HG02943 (cell line): ENCODE measurements at regions not wholly inside any gene's neighbourhood (a gene's known extent, or its start where the extent isn't known, plus 50 kb on each side); places are given as distances from the start of the nearest gene placed in this dataset.

Experiments
- ATAC-seq: cut with Tn5 transposase; IDR thresholded peaks from one replicate; pipeline ENCODE4 v1.9.1; 2021; ENCODE audit warnings: mild to moderate bottlenecking, low read depth, moderate library complexity; ENCODE audit not compliant: unreplicated experiment

DNA sequence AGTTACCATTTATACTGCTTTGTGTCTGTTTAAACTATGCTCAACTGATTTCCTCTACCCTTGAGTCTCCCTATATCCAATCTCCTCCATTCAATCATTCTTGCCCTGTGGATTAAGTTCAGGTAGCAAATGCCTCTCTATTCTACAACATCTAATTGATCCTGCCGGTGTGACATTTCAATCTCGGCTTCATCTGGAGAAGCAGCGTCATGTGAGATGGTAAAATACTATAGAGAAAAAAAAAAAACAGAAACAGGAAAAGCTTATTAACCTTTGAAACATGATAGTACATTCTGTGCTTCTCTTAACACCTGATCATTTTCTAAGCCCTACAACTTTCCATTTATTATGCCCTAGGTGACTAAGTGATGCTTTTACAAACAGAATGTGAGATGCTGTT is 89.4 kb downstream of the KCTD12 start:
- no peak for ATAC-seq

DNA sequence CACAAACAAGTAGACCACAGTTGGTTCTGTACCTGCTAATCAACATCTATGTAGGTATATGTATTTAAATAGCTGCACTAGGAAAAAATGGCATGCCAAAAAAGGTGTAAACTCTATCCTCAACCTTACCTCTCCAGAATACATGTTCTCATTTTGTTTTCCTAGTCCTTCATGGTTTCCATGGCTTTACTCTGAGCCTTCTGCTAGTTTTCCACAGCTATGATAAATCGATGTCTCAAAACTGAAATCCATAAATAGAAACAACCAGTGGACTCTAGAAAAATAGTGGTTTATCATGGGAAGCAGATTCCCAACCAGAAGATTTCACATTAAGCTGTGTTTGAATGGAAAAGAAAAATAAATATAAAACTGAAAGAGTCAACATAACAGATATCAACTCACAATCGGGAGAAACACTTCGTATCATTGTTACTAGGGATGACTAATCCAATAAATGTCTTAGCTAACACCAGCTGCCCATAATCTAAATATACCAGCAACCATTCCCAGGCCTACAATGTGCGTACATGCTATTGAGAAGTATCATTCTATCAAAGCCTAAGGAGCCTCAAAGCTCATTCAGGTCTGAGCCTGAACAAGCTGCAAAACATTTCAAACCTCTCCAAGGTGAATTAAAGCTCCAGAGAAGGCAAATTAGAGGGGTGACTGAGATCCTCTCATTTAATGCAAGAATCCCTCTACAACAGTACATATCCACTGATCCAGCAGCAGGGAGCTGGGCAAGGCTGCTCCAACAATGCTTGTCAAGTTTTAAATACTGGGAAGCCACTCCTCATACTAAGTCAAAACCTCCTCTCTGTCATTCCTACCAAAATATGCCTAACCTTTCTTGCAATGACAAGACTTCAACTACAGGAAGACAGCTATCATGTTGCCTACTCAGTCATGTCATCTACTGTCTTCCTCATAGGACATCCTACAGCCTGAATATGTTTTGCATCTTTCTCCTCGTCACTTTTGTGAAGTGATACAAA is 90.2 kb downstream of the KCTD12 start:
- ATAC-seq: no peak

DNA sequence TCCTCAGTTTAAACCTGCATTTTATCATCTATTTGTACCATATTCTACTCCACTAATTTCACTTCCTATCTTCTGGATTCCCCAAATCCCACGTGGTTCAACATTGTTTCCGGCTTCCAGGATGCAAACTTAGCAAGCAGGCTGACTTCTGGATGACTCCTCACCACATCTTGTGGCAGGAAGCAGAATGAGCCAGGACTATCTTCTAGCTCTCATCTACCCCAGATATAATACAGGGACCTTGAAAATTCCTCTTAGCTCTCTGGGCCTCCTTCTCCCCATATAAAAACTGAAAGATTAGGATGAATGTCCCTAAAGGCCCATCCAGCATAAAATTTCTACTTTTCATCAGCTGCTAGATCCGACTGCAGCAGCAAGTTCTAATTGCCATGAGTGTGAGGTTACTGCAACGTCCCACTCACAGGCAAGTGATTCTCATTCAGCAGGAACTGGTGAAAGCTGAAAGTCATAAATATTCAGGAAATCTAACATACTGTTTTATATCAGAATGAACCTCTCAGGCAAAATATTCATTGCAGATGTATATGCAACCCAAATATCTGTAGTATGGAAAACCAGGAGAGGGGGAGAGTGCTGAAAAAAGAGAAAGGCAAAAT is 93.4 kb downstream of the KCTD12 start:
- ATAC-seq: no peak

DNA sequence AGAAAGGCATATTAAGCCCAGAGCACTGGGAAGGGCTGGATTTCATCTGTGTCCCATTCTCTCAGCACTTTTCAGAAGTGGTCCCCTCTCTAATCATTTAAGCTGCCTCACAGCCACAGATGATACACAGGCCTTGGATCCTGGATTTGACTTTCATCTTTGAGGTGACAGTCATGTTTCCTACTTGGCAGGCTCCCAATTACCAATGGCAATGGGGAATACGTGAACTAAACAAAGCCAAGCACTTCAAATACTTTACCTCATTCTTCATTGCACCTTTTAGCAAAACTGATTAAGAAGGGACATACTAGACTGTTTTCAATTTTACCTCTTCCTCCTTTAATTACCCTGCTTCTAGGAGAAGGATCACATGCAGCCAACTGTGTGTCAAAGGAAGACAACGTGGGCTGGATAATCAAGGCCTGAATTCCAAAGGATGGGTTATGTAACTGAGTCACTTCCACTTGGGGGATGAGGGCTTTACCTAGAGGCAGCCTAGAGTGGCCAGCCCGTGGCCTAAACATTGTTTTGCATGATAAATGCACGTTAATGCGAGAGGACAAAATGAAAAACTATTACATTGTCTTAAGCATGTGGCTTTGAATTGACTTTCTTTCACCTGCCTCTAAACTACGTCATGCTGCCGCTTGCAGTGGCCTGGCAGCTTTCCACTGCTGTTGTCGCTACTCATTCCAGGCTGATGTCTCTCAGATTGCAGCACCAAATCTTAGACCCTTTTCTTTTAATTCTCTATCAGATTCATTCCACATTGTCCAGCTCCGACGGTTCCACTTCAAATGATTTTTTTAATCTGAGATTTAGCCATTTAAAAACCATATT is 95.0 kb downstream of the KCTD12 start:
- no peak for ATAC-seq

DNA sequence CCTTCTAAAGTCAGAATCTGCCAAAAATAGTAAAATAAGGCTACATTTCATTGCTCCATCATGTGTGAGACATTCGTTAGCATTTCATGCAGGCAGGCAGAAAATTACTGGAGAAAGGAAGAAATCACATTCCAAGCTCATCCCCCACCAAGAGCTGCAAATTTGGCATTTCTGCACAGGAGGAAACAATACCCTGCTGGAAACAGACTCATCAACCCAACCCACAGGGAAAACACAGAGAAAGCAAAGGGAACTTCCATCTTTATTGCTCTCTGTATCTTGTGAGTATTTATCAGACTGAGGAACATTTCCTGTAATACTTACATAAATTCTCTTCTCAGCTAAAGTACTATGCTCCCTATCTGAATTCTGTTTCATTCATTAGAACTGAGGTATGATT is 95.7 kb downstream of the KCTD12 start:
- ATAC-seq: no peak

DNA sequence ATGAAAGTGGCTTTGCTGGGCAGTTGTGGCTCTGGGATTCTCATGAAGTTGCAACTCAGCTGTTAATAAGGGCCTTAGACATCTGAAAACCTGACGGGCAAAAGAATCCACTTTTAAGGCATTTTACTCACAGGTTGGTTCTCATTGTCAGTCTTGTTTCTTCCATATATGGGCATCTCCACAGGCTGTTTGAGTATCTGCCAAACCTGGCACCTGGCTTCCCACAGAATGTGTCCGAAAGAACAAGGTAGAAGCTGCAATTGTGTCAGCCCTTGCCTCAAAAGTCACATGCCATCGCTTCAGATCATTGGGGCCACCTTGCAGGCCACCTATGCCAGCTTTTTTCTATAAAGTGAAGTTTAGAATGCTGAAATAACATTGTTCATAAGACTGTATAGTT is 102.4 kb downstream of the KCTD12 start:
- ATAC-seq: no peak

DNA sequence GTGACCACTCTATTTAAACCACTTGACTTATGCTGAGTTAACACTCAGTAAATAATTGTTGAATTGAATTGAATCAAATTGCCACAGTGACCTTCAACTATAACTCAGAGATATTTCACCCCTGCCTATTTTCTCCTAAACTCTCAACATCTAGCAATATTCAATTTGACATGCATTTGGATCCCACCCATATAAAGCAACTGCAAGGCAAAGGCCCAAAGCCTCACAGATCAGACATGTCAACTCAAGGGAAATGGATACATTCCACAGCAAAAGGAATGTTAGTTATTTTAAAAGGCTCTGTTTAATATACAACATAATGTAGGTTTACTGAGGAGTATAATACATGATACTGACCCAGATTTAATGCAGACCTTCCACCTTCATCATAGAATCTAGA is 107.4 kb downstream of the KCTD12 start:
- ATAC-seq: no peak

DNA sequence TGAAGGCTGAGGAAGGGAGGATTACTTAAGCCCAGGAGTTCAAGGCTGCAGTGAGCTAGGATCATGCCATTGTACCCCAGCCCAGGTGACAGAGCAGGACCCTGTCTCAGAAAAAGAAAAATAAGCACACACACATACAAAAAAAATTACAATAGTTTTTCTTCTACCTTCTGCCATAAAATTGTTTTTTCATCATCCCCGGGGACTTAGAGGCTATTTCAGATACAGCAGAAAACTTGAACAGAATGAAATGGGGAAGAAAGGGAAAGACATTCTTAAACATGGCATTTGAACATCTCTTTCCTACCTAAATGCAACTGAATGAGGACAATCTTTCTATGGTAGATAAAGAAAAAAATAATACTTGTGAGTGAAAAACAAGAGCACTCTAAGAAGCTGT is 109.1 kb downstream of the KCTD12 start:
- no peak for ATAC-seq

DNA sequence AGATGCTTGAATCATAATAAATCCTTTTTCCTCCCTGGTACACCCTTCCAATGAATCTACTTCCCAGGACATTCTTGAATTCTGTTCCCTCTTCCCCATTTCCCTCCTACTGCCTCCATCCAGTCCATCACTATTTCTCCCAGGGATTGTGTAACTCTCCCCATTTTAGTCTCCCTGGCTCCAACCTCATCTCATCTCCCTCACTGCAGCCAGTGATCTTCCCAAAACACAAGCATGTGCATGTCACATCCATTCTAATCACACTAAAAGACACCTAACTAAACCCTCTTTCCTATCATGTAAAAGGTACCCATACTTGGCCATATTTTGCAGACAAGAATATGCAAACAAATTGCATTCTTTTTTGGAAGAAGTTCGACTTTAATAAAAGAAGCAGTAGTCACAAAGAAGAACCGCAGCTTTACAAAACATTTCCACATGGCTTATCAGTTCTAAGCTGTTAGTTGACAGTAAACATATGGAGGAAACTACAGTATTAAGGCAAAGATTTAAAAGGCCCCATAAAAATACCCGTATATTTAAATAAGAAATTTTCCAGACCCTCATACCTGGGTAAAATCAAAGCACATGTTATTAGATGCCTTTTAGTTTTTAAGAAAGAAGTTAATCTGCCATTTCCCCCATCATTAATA is 111.0 kb downstream of the KCTD12 start:
- ATAC-seq: no peak

DNA sequence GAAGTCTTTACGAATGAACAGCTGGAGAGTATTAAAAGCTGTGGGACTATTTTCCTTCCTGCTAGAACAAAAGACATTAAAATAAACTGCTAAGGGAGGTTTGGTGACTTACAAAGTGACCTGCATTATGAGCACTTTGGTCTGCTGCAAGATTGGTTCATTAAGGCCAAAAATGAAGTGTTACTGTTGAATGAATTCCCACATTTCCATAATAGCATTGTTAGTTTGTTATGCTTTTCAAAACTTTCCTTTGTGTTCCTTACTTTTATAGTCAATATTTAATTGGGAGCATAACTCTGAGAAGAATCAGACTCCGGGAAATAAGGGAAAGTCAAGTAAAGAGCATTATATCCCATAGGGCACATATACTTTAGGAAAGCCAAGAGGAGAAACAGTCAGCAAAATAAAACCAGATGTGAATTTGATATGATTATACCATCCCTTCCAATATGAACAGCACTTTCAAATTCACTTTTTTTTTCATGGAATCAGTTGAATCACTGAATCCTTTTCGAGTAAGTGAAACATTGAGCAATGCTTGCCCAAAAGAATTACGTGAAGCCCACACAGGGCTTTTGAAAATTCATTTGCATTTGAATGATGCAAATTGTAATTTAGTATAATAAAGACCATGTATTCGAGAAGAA is 112.6 kb downstream of the KCTD12 start:
- no peak for ATAC-seq

DNA sequence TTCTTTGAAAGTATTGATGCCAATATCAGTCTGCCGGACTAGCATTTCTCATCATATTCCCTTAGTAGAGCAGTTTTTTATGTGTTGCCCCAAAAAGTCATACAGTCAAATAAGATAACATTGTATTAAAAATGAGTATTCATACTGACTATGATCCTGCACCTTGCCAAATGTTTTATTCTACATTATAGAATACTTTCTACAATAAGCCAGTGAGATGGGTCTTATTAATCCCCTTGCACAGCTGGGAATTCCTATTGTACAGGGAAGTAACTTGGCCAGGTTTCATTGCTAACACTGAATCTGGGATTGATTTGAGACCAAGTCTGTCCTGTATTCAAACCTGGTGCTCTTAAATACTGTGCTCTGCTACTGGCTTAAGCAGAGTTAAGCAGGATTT is 114.0 kb downstream of the KCTD12 start:
- no peak for ATAC-seq

DNA sequence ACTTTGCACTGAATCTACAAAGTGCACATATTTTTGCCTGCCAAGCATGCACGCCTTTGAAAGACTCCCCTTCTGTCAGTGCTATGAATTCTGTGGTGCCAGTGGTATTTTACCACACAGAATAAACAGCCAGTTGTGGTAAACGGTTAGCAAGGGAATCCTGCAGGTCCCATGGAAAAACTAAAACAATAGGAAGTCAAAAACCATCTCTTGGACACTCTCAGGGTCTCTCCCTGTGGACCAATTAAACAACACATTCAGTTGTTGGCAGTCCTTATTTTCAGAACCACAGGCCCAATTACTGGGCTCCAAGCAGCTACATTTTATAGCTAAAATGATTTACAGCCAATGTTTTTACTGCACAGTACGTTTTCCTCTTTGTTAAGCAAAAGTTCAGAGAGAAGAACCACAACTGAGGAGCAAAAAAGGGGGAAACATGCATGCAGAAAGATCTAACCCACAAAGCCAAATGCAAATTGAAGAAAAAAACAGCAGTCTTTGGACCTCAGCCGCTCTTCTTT is 116.9 kb downstream of the KCTD12 start:
- no peak for ATAC-seq

DNA sequence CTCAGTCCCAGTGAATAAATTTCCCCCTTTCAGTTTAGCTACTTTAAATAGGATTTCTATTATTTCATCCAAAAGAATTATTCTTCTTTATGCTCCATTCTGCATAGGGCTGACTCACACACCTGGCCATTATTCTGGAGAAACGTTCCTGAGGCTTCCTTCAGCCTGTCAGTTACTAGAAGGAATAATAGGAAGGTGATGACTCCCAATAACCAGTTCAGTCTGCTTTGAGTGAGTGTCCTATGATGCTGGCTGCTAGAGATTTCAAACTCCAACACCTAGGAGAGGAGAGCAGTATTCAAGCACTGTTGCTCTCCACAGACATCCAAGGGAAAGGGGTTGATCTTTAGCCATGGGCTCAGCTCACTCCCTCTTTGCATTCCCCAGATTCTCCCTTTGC is 117.8 kb downstream of the KCTD12 start:
- ATAC-seq: no peak

DNA sequence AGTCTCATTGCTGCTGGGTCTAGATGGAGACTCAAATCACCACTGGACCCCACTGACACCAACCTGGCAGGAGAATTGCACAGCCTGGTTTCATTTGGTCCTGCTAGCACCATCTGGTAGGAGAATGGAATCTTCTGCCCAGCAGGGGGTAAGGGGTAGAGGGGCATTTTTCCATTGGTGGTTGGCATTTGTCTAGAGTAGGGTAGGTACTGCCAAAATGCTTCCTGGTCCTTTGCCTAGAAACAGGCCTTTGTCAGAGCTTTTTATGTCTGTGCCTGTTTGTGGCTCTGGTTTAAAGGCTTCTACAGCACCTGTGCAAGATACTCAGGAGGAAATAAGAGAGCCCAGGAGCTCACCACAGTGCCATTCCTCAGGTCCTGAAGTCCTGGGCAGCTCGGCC is 121.3 kb downstream of the KCTD12 start:
- no peak for ATAC-seq

DNA sequence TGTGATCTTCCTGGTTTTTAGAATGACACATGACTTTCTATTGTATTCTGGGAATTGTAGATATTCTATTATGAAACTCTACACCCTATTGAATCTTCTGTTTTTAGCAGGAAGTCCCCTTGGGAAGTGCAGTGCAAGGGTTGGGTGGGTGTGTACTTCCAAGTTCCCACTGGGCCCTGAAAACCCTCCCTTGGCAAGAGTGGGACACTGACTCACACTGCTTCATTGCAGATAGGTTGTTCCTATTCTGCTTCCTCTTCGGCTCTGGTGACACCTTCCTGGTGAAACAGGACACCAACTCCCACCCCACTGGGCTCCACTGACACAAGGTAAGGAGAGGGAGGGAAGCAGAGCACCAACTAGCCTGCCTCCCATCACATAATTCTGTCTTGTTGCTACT is 121.8 kb downstream of the KCTD12 start:
- ATAC-seq: no peak

DNA sequence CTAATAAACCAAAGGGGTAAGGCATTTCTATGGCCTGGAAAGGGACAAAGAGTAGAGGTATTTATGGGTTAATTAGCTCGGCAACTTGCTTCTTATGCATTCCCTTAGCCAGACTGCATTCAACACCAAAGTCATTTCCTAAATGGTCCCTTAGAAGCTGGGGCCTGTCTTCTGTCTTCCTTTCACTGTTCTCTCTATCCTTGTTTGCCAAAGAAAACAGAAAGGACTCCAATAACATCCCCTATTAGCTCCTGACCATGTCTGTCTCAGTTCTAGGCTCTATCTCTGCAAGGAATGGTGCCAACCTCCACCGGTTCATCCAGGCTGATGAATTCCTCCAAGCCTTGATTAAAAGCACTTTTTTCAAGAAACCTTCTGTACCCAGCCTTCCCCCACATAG is 123.5 kb downstream of the KCTD12 start:
- no peak for ATAC-seq

DNA sequence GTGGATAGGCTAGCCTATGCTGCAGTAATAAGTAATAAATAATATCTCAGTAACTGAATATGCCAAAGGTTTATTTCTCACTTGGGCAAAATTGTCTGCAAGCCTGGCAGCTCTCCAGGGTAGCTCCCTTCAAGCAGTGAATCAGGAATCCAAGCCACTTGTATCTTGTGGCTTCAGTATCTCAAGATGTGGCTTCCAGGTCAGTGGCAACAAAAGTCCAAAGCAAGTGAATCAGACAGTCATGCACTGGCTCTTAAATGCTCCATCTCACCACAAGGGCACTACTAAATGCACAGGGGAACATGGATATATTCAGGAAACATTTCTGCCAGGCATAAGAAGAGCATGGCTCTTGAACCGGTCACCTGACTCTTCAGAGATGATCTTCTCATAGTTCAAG is 126.3 kb downstream of the KCTD12 start:
- no peak for ATAC-seq

DNA sequence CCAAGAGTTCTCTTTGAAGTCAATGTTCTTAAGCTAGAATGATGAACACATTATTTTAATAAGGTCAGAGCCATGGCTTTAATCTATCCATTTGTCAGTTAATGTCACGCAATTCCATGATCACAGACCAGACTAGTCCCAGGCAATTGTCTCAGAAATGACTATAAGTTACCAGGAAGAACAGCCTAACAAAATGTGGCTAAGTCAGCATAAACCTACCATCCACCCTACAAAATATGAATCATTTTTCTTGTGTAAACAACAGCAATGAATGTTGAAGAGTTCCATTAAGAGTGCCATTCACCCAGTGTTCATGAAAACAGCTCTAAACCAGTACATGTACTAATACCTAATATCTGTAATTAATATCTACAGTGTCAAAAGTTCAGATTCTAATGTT is 127.5 kb downstream of the KCTD12 start:
- no peak for ATAC-seq

DNA sequence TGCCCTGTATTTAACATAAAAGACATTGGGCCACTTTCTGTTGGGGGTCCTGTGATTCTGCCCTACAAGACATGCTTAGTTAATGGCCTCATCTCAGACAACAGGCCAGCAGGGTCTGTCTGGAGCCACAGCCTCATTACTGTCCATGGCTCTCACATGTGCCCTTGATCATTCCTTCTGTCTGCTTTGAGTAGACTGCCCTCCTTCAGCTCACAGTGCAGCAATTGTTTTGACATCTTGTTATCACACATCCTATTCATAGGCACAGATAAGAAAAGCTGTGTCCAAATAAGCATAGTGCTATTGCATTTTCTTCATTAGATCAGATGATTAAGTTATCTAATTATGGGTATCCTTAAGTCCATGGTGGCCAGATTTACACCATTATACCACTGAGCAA is 127.9 kb downstream of the KCTD12 start:
- no peak for ATAC-seq

DNA sequence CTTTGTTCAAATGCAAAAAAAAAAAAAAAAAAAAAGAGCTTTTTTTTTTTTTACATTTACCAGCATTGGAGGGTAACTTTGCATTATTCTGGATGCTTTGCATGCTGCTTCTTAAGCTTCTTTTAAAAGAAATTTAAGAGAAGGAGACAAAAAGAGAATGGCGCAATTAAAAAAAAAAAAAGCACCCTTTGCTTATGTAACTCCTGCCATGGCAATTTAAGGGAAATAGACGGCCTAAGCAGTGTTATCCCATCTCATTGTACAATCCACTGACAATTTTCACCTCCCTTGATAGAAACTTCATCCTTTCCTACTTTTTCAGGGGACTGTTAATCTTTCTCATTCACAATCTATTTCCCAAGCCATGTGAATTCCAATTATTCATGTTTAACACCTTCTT is 129.8 kb downstream of the KCTD12 start:
- ATAC-seq: no peak
